SW 1271 (cell line): ENCODE measurements at regions not wholly inside any gene's neighbourhood (a gene's known extent, or its start where the extent isn't known, plus 50 kb on each side); places are given as distances from the start of the nearest gene placed in this dataset.
"Not testable (repeated sequence)": the region's sequence is repeated elsewhere in the genome, so short reads cannot be mapped to it uniquely, and the experiment has no call there.

Source experiments
- DNase-seq, 2 experiments: peaks; one replicate each; lab custom pipeline; 2025; lab: John Stamatoyannopoulos, UW

- DNase-seq, result no peak
These were observed 64.7 kb downstream of the DHCR7 start for GRCh38 chr11:71383461-71383860.

GRCh38 chr11:71381781-71382505 is 66.2 kb downstream of the DHCR7 start:
- DNase-seq, result no peak

GRCh38 chr11:71379701-71380100 is 68.5 kb downstream of the DHCR7 start:
- no peak for DNase-seq

GRCh38 chr11:71373791-71374454 is 74.3 kb downstream of the DHCR7 start:
- no peak for DNase-seq

DNA sequence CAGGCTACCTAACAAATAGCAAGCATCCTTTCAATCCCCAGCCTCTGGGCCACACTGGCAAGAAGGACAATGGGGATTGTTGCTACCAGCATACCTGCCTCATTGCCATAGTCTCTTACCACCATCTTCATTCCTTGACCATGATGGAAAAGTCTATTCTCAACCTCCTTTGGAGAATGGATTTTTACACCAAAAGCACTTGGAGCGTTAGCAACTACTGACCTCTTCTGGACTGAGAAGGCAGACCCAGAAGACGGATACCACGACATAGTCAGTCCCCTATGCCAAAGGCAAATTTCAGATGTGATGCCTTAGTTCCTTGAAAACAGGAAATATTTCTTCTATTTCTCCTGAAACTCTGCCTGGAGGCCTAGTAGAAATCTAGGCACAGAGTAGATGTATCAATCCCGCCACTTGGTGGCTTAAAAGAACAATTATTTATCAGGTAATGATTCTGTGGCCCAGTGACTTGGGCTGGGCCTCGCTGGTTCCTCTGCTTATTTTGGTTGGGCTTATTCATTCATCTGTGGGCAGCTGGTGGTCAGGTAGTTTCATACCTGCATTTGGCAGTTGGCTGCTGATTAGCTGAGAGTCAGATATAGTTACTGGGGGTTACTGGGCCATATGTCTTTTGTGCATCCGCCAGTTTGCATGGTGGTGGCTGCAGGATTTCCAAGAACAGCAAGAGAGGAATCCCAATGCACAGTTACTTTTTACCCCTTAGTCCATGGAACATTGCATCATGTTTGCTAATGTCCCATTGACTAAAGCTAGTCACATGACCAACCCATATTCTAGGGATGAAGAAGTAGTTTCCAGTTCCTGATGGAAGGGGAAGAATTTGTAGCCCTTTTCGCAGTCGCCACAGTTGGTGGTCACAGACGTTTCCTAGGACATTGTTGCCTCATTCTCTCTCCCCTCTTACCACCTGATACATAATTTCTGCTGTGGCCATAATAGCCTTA is 75.2 kb downstream of the DHCR7 start:
- peak in 1 of 2 experiments; percentile 41 for DNase-seq

DNA sequence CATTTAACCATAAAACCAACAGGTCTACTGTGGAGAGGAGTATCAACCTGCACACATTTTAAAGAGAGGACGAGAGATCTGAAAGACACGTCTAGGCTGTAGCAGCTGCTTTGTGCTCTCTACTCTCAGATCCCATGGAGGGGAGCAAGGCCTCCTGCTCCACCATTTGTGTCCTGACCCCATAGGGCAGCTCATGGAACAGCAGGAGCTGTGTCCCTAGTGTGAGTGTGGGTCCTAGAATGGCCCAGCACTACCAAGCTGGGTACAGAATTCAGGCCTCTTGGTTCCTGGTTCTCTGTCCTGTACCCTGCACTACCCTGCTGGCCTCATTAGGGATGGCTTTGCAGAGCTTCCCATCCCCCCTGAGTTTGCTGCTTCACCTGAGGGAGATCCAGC is 76.5 kb downstream of the DHCR7 start:
- no peak for DNase-seq

DNA sequence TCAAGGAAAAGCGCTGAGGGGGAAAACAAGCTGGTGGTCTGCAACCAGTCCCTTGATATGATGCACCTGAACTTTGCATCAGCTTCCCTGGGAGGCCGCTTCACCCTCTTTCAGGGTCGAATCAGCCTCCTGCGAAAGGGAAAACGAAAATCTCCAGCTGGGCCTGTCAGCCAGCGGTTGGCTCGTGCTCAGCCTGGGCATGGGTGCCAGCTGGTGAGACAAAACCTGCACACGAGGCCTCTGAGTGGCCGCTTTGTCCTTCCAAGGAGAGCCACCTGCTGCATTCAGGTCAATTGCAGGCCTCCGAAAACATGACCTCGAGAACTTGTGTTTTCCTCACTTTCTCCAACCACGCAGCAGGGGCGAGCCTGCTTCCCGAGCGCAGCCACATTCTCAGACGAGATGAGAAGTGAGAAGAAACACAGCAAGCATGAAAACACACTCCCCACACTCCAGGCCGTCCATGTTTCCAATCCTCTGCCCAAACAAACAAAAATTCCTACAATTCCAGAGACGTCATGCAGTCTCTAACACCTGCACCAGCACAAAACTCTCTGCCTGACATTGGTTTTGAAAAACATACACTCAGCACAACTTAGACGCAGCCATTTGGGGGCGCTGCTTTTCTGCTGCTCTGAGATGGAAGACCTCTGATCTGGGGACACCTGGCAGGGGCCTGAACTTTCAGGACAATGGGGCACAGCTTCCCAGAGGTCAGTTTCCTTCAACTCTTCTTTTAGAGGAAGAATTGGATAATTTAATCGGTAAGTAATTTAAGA is 77.1 kb downstream of the DHCR7 start:
- no peak for DNase-seq

GRCh38 chr11:71370020-71370747 is 78.0 kb downstream of the DHCR7 start:
- DNase-seq, result no peak

DNA sequence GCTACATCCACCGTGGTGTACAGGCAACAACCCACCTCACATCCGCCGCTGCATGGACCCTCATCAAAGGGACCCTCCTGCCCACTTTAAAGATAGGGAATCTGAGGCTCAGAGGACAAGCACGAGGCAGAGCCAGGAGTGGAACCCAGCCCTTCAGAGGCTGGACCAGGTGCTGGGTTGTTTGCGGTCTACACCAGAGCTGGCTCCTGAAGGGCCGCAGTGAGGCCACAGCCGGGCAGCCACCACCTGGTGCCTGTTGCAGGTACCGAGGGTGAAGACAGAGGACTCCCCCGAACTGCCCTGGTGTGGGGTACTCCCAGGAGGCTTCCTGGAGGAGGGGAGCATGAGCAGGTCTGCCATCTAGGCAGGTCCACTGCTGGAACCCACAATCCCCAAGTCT is 78.8 kb downstream of the DHCR7 start:
- DNase-seq, result no peak

- DNase-seq, result no peak
These were observed 79.2 kb downstream of the DHCR7 start for GRCh38 chr11:71368966-71369365.

GRCh38 chr11:71367756-71368155 is 80.4 kb downstream of the DHCR7 start:
- DNase-seq, result no peak

GRCh38 chr11:71367276-71367675 is 80.9 kb downstream of the DHCR7 start:
- not testable (repeated sequence) for DNase-seq

- no peak for DNase-seq
These were observed 82.1 kb downstream of the DHCR7 start for GRCh38 chr11:71366076-71366475.

- DNase-seq, result no peak
These were observed 82.6 kb downstream of the DHCR7 start for GRCh38 chr11:71365626-71366025.

DNA sequence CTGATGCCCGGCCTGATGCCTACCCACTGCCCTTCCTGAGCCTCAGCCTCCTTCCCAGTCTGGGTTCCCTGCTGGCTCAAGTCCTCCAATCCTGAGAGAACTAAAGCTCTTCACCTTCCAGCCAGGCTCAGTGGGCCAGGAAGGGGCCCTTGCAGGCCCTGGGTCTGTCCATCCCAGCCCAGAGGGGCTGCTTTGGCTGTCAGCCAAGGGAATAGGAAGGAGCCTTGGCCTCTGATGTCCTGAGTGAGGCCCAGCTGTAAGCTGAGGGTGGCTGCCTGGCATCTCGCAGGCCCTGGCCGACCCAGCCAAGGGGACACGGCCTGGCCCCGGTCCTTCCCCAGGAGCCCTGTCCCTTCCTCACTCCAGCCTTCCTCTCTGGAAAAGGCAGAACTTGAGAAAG is 83.4 kb downstream of the DHCR7 start:
- DNase-seq, result no peak

GRCh38 chr11:71364176-71364671 is 84.0 kb downstream of the DHCR7 start:
- no peak for DNase-seq

GRCh38 chr11:71363721-71364120 is 84.5 kb downstream of the DHCR7 start:
- no peak for DNase-seq

- DNase-seq, result no peak
These were observed 89.1 kb downstream of the DHCR7 start for GRCh38 chr11:71358963-71359567.

GRCh38 chr11:71358122-71358728 is 90.0 kb downstream of the DHCR7 start:
- no peak for DNase-seq

DNA sequence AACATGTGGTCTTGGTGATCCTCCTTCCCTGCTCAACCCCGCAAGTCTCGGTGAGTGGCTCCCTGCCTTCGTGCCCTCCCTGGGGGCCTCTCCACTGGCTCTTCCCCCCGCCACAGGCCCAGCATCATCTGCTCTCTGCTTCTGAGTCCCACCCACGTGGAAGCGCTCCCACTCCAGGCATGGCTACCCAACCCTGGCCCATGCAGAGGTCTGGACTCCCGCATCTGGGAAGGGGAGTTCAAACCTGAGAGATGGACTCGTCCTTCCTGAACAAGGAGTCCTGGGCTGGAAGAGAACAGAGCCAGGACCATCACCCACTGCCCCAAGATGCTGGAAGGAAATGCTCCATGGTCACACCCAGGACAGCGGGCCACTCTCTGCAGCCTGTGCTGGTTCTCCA is 90.8 kb downstream of the DHCR7 start:
- no peak for DNase-seq
